ENCODE measurements at regions not wholly inside any gene's neighbourhood (a gene's known extent, or its start where the extent isn't known, plus 50 kb on each side); places are given as distances from the start of the nearest gene placed in this dataset.

DNA sequence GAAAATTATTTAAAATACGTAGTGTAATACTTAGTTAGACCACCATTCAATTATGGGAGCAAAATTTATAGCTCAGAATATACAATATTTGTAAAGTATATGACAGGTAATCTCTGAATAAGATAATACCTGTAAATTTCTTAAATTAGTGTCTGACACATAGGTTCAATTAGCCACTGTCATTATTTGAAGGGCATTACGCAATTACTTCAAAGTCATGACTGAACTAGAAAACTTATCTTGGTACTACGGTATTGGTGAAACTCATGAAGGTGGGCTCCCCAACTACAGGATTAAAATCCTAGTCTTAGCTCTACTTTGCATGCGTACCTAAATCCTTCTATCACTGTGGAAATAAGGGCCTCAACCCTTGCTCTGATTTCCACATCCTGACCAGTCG, 860.7 kb downstream of the PCDH19 start:
- H3K4me3 ChIP-seq (ENCODE audit: low read length): no peak overlapping the region
- TF ChIP-seq CTCF (conservative IDR thresholded peaks at IDR 0.05; ENCODE audit: low read length): no peak
- DNase-seq (ENCODE audit: low read depth): no peak

DNA sequence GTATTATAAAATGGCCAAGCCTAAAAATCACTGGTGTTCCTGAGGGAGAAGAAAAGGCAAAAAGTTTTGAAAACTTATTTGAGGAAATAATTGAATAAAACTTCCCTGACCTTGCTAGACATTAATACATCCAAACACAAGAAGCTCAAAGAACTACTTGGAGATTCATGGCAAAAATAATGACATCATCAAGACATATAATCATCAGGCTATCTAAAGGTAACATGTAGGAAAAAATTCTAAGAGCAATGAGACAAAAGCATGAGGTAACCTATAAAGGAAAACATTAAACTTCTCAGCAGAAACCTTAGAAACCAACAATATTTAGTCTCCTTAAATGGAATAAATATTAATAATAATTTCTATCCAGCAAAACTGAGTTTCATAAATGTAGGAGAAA, 887.6 kb downstream of the PCDH19 start:
- no peak overlapping the region for H3K4me3 ChIP-seq (ENCODE audit: low read length)
- TF ChIP-seq CTCF (conservative IDR thresholded peaks at IDR 0.05; ENCODE audit: low read length): no peak
- DNase-seq (ENCODE audit: low read depth): no peak

DNA sequence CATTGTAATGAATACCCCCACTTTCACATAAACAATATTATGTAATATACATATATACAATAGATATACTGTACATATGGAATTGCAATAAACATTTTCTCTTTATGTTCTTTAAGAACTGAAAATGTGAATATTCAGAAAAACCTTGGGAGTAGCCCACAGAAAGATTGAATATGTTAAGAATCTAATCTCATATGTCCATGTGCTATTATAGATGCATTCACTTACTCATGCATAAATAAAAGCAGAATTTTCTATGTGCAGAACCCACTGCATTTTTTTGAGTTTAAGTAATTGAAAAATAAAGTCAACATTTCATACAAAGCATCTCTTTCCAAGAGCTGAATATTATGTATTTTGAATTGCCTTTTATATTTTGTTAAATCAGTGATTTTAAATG, 902.3 kb downstream of the PCDH19 start:
- TF ChIP-seq CTCF (conservative IDR thresholded peaks at IDR 0.05; ENCODE audit: low read length): no peak
- DNase-seq (ENCODE audit: low read depth): no peak
- H3K4me3 ChIP-seq (ENCODE audit: low read length): no peak overlapping the region

- DNase-seq (ENCODE audit: low read depth): no peak
- no peak for TF ChIP-seq CTCF (conservative IDR thresholded peaks at IDR 0.05; ENCODE audit: low read length)
Measured at GRCh38 chrX:99495453-99495852, 914.6 kb downstream of the PCDH19 start.

DNA sequence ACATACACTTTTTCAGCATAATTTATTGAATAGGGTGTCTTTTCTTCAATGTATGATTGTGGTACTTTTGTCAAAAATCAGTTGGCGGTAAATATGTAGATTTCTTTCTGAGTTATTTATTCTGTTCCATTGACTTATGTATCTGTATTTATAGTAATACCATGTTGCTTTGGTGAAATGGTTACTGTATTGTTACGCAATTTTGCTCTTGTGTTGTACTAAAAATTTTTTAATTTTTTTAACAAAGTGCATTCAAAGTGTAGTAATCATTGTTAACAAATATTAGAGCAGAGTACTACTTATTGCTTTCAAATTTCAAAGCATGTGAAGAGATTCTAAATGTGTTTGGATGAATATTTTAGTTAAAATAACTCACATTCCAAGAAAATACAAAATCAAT, 915.4 kb downstream of the PCDH19 start:
- no peak for TF ChIP-seq CTCF (conservative IDR thresholded peaks at IDR 0.05; ENCODE audit: low read length)
- no peak for DNase-seq (ENCODE audit: low read depth)
- H3K4me3 ChIP-seq (ENCODE audit: low read length): no peak overlapping the region

More at GRCh38 chrX:99495453-99495852, 914.6 kb downstream of the PCDH19 start:
- H3K4me3 ChIP-seq (ENCODE audit: low read length): no peak overlapping the region

DNA sequence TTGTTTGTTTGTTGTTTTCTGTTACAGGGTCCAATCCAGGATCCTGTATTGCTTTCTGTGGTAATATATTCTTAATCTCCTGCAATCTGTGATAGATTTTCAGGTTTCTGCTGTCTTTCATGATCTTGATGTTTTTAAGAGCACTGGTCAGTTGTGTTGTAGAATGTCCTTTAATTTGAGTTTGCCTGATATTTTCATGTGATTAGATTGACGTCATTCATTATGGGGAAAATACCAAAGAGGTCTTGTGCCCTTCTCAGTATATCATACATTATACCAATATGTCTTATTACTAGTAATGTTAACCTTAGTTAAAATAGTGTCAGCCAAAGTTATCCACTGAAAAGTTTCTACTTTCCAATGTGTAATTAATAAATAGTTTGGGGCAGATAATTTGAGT, 929.3 kb downstream of the PCDH19 start:
- H3K4me3 ChIP-seq (ENCODE audit: low read length): no peak overlapping the region
- DNase-seq (ENCODE audit: low read depth): no peak
- no peak for TF ChIP-seq CTCF (conservative IDR thresholded peaks at IDR 0.05; ENCODE audit: low read length)

GRCh38 chrX:99469439-99469838, 940.6 kb downstream of the PCDH19 start:
- no peak for DNase-seq (ENCODE audit: low read depth)
- TF ChIP-seq CTCF (conservative IDR thresholded peaks at IDR 0.05; ENCODE audit: low read length): no peak
- no peak overlapping the region for H3K4me3 ChIP-seq (ENCODE audit: low read length)

Data from AG10803 (cell line).